Fibroblast of peridontal ligament (primary cell): ENCODE measurements at regions not wholly inside any gene's neighbourhood (a gene's known extent, or its start where the extent isn't known, plus 50 kb on each side); places are given as distances from the start of the nearest gene placed in this dataset.

Source experiments
- DNase-seq: peaks from one replicate; pipeline ENCODE4 v3.0.0-alpha.2; 2010; ENCODE audit errors: extremely low read depth

DNA sequence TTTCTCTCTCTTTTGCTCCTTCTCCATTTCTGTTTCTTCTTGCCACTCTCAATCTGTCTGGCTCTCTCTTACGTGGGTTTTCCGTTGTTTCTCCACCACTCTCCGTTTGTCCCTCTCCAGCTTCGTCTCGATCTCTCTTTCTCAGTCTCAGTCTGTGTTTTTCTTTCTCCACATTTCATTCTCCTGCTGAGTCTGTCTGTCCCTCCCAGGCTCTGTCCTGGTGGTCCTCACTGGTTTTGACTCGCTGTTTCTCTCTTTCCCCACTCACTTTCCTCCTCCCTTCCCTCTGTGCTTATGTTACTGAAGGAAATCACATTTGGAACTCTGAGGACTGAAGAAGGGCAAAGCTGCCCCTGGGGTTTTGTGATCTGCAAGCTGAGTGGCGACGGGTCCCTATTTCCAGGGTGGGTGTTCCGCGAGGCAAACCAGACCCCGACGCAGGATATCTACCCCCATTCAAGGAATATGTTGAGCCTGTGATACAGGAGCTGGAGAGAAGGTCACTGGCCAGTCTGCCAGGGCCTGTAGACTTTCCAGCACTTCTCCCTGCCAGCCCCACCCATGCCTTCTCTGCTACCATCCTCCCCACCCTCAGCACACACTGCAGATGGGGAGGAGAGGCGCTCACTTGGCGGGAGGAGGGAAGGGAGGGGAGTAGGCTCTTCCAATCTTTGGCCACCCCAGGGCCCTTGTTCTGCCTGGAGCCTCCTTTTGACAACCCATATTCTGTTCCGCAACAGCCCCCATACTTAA lies 102.7 kb upstream of the MAP1LC3B2 start:
- peak; percentile 27 for DNase-seq

DNA sequence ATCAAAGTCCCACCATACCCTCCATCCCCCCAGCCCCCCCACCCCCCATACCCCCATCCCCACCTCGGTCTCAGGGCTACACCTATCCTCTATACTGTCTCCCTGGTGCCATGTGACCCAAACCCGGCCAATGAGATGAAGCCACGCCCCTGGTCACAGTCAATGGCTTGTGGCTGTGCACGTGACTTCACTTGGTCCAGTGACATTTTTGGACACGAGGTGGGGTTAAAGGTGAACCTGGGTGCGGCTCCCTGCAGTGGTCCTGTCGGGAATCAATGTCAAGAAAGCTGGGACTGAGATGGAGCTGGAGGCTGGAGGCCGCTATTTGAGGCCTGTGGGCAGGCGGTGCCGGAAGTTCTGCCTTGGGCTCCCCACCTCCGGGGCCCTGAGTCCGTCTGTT lies 100.7 kb upstream of the MAP1LC3B2 start:
- DNase-seq: no peak

DNA sequence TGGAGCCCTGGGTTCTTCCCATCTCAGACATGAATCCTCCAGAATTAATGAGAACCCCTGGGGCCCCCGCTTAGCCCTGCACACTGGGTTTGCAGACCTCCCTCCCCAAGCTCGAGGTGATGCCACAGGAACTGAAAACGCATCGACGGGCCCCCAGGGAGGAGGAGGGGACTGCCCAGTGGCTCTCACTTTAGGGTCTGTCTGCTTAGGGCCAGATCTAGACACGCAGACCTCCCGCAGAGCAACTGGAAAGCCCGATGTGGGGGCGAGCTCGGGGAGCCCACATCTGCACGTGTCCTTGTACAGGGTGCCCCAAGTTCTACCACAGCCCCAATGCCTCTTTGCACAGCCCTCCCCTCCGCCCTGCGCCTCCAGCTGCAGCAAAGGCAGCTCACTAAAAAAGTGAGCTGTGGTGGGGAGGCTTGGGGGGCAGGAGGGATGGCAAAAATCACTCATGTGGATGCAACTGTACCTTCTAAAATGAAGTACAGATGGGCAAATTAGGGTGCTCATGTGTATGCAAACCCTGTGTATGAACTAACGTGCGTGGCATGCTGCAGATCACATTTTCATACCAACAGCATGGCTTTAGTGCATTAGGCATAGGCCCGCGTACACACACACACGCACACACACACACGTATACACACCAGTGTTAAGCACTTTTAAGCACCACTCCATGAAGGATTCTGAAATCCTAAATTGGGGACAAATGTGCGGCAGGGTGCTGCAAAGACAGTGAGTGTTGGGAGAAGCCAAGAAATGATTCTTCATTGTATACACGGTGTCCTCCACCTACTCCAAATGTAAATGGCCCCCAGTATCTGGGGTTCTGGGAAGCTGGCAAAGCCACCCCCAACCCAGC lies 99.9 kb upstream of the MAP1LC3B2 start:
- no peak for DNase-seq

DNA sequence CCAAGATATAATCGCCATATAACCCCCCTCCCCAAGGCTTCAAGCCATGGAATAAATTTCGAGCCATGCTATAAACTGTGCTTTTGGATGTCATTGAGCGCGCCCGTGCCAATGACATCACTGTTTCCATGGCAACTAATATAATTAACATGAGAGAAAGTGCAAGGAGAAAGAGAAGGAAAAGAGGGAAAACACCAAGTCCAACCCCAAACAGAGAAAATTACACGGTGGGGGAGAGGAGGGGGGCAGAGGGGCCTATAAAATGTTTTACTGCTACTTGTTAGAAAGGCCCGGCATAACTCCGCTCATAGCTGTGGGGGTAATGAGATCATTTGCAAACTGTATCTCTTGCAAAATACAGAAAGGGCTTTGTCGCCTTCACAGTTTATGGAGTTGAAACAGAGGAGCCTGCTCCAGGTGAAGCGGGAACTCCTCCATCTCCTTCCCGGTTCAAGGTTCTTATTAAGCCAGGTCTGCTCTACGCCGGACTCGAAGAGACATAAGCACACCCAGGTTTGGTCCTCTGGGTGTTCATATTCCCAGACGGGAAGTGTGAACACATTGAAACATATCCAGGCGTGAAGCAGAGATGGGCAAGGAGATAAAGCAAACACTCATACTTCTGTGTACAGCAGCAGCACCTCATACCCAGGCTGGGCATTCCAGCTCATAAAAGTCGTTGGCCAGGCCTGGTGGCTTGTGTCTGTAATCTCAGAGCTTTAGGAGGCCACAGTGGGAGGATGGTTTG lies 99.1 kb upstream of the MAP1LC3B2 start:
- peak; percentile 37 for DNase-seq

- DNase-seq: no peak
Measured at GRCh38 chr12:116461060-116461459, 98.1 kb upstream of the MAP1LC3B2 start.

DNA sequence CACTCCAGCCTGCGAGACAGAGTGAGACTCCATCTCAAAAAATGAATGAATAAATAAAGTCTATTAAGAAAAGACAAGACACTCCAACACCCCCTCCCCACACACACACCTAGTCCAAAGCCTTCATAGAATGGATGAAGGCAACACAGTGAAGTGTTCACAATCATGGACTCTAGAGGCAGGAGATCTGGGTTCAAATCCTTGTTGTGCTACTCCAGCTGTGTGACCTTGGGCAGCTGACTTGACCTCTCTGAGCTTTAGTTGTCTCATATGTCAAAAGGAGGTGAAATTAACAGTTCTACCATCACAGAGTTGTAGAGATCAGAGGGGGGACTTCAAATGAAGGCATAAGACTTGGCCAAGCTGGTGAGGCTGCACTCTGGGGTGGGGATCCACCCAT lies 95.8 kb upstream of the MAP1LC3B2 start:
- no peak for DNase-seq

DNA sequence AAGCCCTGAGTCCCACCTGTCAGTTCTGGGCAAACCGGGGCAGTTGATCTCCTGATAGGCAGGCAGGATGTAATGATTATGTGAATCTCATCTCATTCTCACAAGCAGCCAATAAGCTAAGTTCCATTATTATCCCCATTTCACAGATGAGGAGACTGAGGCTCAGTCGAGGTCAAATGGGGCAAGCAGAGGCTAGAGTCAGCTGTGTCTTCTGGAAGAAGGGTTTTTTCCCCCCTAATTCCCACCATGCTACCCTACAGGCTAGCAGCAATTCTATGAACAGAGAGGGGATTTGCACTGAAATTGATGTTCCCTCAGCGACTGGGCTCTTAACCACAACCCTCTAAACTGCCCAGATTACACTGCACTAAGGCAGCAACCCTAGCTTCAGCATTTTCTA lies 93.8 kb upstream of the MAP1LC3B2 start:
- DNase-seq: no peak

GRCh38 chr12:116465856-116466255 lies 93.3 kb upstream of the MAP1LC3B2 start:
- no peak for DNase-seq

- peak; percentile 28 for DNase-seq
Measured at GRCh38 chr12:116466536-116466935, 92.6 kb upstream of the MAP1LC3B2 start.

DNA sequence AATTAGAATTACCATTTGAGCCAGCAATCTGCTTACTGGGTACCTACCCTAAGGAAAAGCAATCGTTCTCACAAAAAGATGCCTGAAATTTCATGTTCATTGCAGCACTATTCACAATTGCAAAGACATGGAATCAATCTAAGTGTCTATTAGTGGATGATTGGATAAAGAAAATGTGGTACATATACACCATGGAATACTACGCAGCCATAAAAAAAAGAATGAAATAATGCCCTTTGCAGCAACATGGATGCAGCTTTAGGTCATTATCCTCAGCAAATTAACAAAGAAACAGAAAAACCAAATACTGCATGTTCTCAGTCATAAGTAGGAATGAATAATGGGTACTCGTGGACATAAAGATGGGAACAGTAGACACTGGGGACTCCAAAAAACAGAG lies 89.8 kb upstream of the MAP1LC3B2 start:
- DNase-seq: no peak

DNA sequence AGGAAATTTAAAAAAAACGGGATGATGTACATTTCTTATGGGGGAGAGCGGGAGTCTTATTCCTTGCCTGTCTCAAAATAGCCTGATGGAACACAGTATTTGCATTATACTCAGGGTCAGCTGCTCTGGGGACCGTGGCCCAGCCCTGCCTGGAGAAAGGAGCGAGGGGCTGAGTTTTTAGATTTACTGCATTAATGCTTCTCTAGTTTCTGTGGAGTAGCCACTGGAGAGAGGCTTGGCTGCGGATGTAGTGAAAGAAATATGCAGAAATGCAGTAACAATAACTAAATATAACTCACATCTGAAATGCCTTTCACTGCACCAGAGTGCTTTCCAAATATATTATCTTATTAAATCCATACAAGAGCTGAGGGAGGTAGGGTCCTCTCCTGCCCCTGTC lies 87.6 kb upstream of the MAP1LC3B2 start:
- DNase-seq: no peak

- no peak for DNase-seq
Measured at GRCh38 chr12:116472193-116472592, 87.0 kb upstream of the MAP1LC3B2 start.

DNA sequence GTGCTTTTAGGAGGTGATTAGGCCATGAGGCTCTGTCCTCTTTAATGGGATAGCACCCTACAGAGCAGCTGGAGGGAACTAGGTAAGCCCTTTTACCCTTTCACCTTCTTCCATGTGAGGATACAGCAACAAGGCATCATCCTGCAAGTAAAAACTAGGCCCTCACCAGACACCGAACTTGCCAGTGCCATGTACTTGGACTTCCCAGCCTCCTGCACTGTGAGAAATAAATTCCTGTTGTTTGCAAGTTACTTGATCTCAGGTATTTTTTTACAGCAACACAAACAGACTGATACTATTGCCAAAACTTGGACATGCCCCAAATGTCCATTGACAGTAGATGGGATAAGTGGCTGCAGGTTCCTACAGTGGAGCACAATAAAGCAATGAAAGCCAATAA lies 85.8 kb upstream of the MAP1LC3B2 start:
- DNase-seq: no peak

DNA sequence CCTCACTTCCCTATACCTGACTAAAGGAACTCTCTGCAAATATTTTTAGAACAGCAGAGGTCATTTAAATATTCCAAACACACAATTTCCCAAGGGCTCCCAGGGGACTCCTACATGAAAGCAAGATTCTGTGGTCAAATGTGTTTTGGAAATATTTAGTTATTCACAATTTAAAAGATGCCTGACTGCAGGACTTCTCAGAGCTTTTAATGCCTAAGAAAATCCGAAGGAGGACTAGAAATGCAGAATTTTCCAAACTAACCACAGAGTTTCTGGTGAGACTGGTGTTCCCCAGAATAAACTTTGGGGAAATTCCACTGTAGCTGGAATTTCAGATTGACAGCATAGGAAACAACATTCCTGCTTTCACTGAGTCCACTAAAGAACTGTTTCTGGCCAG lies 84.8 kb upstream of the MAP1LC3B2 start:
- peak; percentile 45 for DNase-seq

GRCh38 chr12:116474899-116475298 lies 84.3 kb upstream of the MAP1LC3B2 start:
- no peak for DNase-seq

DNA sequence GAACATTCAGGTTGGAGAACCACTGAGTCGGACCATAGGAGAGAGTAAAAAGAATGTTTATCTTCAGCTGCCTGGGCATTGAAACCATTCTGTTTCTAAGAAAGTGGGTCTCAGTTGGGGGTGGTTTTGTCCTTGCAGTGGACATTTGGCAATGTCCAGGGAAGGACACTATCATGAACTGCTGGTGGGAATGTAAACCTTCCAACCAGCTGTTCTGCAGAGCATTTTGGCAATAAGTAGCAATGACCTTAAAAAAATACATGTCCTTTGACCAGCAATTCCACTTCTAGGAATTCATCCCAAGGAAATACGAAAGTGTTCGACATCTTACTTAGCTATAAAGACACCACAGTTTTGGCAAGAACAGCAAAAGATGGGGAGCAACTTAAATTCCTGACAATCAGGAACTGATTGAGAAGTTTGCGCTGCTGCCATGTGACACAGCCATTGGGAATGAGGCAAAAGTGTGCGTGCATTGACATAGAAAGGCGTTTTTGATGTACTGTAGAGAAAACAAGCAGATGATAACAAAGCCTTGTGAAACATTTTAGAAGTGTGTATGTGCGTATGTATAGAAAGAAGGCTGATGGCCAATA lies 82.9 kb upstream of the MAP1LC3B2 start:
- DNase-seq: no peak

GRCh38 chr12:116478243-116478773 lies 80.9 kb upstream of the MAP1LC3B2 start:
- no peak for DNase-seq

DNA sequence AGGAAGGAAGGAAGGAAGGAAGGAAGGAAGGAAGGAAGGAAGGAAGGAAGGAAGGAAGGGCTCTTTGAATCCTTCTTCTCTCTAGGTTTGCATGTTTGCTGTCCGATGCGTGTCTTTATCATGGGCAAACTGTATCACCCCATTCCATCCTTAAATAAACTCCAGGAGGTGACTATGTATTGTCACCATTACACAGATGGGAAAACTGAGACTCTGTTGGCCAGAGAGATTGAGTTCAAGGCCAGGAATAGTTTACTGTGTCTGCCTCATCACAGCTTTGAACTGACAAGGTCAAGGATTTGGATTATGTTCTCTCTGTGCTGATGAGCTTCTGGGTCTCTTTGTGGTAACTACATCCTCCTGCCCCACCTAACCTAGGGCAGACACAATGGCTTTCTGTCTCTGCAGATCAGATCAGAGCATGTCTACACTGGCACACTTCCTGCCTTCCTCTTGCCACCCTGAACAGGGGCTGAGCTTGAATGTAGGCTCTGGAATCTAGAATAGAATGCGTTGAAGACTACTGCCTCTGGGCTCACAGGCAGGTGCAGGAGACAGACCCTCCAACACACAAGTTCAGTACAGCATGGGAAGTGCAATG lies 78.9 kb upstream of the MAP1LC3B2 start:
- DNase-seq: no peak

DNA sequence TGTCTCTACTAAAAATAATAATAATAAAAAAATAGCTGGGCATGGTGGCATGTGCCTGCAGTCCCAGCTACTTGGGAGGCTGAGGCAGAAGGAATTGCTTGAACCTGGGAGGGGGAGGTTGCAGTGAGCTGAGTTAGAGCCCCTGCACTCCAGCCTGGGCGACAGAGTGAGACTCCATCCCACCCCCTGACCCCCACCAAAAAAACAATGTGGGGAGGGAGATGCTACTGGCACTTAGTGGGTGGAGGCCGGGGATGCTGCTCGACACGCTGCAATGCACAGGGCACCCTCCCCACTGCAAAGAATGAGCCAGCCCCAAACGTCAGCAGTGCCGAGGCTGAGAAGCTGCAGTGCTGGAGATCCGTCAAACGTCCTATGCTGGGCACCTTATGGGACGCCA lies 77.5 kb upstream of the MAP1LC3B2 start:
- no peak for DNase-seq

DNA sequence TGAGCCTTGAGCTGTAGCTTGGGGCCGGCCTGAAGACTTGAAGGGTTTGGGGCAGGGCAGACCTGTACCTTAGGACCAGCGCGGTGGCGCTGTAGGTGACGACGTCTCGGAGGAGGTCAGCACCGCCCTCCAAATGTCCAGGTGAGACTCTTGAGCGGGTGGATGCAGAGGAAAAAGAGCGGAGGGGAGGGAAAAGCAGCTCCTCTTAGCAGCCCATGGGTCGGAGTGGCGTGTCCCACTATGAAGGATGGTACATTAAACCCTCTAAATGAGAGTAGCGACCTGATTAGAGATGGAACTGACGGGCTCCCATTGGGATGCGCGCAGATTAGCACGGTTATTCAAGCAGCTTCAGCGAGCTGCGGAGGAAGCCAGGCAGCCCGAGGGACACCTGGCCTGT lies 77.0 kb upstream of the MAP1LC3B2 start:
- no peak for DNase-seq

- DNase-seq: no peak
Measured at GRCh38 chr12:116482859-116483258, 76.3 kb upstream of the MAP1LC3B2 start.
